Cardiac muscle cell (in vitro differentiated cells and primary cell): ENCODE measurements at regions not wholly inside any gene's neighbourhood (a gene's known extent, or its start where the extent isn't known, plus 50 kb on each side); places are given as distances from the start of the nearest gene placed in this dataset.
A peak's percentile ranks its signal among the peaks of the same experiment; 100 is the strongest.

Source experiments
- DNase-seq, 2 donors: peaks; one replicate each; pipeline versions ENCODE4 v3.0.0 to v3.0.0-alpha.2; 2010 to 2017; ENCODE audit warnings: low read depth in 1 of 2, low spot score in 1 of 2
- H3K27ac ChIP-seq: fragments of 200-600 bp; sonication (generic); 2 replicates; pipeline ENCODE4 v1.5.1; 2016
- H3K27me3 ChIP-seq: fragments of 200-600 bp; sonication (generic); 2 replicates; pipeline ENCODE4 v1.6.0; 2016; ENCODE audit warnings: control low read depth
- H3K36me3 ChIP-seq: fragments of 200-600 bp; sonication (generic); 2 replicates; pipeline ENCODE4 v1.5.1; 2016; ENCODE audit warnings: control low read depth
- H3K4me1 ChIP-seq: fragments of 200-600 bp; sonication (generic); 2 replicates; pipeline ENCODE4 v1.8.1; 2017; ENCODE audit warnings: low read depth, mild to moderate bottlenecking, mixed run types
- H3K4me3 ChIP-seq: fragments of 200-600 bp; sonication (generic); 2 replicates; pipeline ENCODE4 v1.5.1; 2016; ENCODE audit warnings: mild to moderate bottlenecking
- H3K9me3 ChIP-seq: fragments of 200-600 bp; sonication (generic); 2 replicates; pipeline ENCODE4 v1.5.1; 2017; ENCODE audit warnings: low read depth, mild to moderate bottlenecking, control low read depth
- TF ChIP-seq, protein P1 (sequence below): IDR thresholded peaks from 2 replicates; pipeline ENCODE4 v1.5.1; 2012; ENCODE audit warnings: low read depth, mild to moderate bottlenecking, low read length

- H3K4me3 ChIP-seq = no peak overlapping the region
- no peak overlapping the region for H3K27ac ChIP-seq
- no peaks in the 10 kb centered on the region for H3K9me3 ChIP-seq
- peak in 1 of 2 donors; percentile 58 for DNase-seq
- TF ChIP-seq, protein P1, sequence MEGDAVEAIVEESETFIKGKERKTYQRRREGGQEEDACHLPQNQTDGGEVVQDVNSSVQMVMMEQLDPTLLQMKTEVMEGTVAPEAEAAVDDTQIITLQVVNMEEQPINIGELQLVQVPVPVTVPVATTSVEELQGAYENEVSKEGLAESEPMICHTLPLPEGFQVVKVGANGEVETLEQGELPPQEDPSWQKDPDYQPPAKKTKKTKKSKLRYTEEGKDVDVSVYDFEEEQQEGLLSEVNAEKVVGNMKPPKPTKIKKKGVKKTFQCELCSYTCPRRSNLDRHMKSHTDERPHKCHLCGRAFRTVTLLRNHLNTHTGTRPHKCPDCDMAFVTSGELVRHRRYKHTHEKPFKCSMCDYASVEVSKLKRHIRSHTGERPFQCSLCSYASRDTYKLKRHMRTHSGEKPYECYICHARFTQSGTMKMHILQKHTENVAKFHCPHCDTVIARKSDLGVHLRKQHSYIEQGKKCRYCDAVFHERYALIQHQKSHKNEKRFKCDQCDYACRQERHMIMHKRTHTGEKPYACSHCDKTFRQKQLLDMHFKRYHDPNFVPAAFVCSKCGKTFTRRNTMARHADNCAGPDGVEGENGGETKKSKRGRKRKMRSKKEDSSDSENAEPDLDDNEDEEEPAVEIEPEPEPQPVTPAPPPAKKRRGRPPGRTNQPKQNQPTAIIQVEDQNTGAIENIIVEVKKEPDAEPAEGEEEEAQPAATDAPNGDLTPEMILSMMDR = no peak
- H3K27me3 ChIP-seq = no peaks in the 10 kb centered on the region
- no peaks in the 10 kb centered on the region for H3K36me3 ChIP-seq
- H3K4me1 ChIP-seq = no peaks in the 10 kb centered on the region
These were observed 87.1 kb downstream of the VCX2 start for GRCh38 chrX:8084006-8084405.

DNA sequence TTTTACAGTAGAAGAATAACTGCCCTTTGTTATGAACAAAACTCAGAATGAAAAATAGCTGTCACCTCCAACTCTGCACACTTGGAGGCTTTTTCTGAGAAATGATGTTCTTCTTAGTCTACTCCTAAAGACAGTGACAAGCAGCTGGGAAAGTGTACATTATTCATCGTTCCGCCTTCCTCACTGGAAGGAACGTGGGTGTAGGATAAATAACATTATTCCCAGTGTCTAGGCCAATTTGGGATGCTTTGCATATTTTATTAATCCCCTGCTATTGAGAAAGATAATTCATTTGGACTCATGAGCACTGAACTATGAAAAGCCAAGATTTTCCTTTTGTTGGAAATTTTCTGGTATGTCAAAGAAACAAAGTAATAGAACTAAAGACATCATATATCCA, 87.8 kb downstream of the VCX2 start:
- TF ChIP-seq, protein P1 = no peak
- Histone ChIP-seq H3K27me3 (no peaks in the 10 kb centered on the region), H3K4me1 (no peaks in the 10 kb centered on the region), H3K9me3 (no peaks in the 10 kb centered on the region), H3K27ac (no peak overlapping the region), H3K36me3 (no peaks in the 10 kb centered on the region), H3K4me3 (no peak overlapping the region)
- peak in 1 of 2 donors; percentile 2 for DNase-seq

- no peaks in the 10 kb centered on the region for H3K36me3 ChIP-seq
- DNase-seq = no peak
- no peak overlapping the region for H3K4me3 ChIP-seq
These were observed 95.4 kb downstream of the VCX2 start for GRCh38 chrX:8075636-8076035.

DNA sequence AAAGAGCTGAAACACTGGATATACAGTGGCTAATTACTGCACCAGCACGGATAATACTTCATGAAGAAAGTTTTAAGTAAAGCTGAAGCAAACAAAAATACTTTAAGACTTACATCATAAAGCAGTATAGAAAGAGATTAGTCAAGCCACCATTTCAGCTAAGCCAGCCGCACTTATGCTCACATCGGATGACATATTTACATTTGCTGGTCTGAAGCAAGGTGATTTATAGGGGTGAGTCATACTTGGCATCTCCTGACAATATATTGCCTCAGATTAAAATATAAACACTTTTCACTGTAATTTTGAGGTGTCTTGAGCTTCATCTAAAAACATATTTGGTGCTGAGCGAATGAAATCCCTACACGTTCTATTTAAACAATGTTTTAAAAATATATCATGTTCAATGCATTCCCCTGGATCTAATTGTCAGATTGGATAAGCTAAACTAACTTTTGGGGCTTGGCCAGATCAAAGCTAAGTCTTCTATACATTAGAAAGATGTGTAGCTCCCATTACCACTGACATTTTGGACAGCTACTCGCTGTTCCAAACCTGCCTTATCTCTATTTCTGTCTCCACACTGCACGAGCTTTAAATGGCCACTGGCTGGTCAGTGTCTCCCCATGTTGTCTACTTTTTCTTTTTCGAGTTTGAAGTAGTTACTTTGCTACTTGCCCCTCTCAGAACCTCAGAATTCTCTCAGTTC, 103.2 kb downstream of the VCX2 start:
- Histone ChIP-seq H3K4me1 (peaks cover 45% of the 10 kb centered on the region), H3K27me3 (no peaks in the 10 kb centered on the region), H3K36me3 (no peaks in the 10 kb centered on the region), H3K27ac (peak overlapping the region; percentile 76), H3K9me3 (no peaks in the 10 kb centered on the region), H3K4me3 (no peak overlapping the region)
- DNase-seq = no peak
- TF ChIP-seq, protein P1 = no peak

More at GRCh38 chrX:8075636-8076035, 95.4 kb downstream of the VCX2 start:
- H3K27me3 ChIP-seq = no peaks in the 10 kb centered on the region
- TF ChIP-seq, protein P1 = no peak
- H3K9me3 ChIP-seq = no peaks in the 10 kb centered on the region
- H3K27ac ChIP-seq = no peak overlapping the region
- H3K4me1 ChIP-seq = no peaks in the 10 kb centered on the region

- TF ChIP-seq, protein P1 = no peak
- DNase-seq = no peak
- H3K36me3 ChIP-seq = no peaks in the 10 kb centered on the region
- no peak overlapping the region for H3K4me3 ChIP-seq
- H3K4me1 ChIP-seq = peaks cover 55% of the 10 kb centered on the region
- no peaks in the 10 kb centered on the region for H3K27me3 ChIP-seq
- no peaks in the 10 kb centered on the region for H3K9me3 ChIP-seq
- H3K27ac ChIP-seq = peak overlapping the region; percentile 88
These were observed 118.2 kb downstream of the VCX2 start for GRCh38 chrX:8052909-8053308.

- H3K27ac ChIP-seq = peak overlapping the region; percentile 38
- no peaks in the 10 kb centered on the region for H3K27me3 ChIP-seq
- DNase-seq = peak in 1 of 2 donors; percentile 12
- H3K4me3 ChIP-seq = no peak overlapping the region
- H3K4me1 ChIP-seq = peaks cover 48% of the 10 kb centered on the region
- H3K9me3 ChIP-seq = no peaks in the 10 kb centered on the region
- TF ChIP-seq, protein P1 = no peak
- H3K36me3 ChIP-seq = no peaks in the 10 kb centered on the region
These were observed 121.2 kb downstream of the VCX2 start for GRCh38 chrX:8049827-8050226.
